ENCODE measurements at regions not wholly inside any gene's neighbourhood (a gene's known extent, or its start where the extent isn't known, plus 50 kb on each side); places are given as distances from the start of the nearest gene placed in this dataset.
A peak's percentile ranks its signal among the peaks of the same experiment; 100 is the strongest.

DNA sequence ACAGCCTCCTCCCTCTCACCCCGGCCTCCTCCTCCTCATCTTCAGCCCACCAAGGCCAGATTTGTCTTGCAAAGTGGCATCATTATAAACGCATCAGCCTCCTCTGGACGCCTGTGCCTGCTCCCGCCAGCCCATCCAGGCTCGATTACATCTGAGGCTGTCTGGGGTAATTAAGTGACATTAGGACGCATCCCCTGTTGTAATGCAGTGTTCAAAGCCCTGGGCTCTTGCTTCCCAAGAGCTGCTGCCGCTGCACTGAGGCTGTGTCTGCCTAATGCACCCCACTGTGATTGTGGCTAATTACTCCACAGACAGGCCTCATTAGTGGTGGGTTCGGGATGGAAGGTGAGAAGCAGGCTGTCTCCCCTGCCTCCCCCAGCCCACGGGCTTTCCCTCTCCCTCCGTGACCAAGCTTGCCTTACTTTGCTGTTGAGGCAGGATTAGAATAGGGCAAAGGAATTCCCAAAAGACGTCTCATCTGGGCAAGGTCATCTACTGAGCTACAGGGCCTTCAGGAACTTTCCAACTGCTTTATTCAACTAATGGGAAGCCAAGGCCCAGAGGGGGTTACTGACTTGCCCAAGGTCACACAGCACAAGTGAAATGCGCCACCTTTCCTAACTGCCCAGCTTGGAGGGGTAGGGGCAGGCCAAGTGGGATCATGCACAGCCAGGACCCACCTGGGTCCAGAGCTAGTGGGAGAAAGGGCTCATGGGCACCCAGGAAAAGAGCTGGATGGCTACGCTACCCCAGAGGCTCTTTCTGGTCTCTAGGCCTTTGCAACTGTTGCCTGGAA is 66.2 kb upstream of the PCBD1 start:
- no peak overlapping the region for H3K4me3 ChIP-seq
- intact Hi-C loops (cut with micrococcal nuclease) (no loop called here), in situ Hi-C loops (cut with MboI) (no loop called here)
- TF ChIP-seq ZFP36 (IDR thresholded peaks at IDR 0.05; ENCODE audit: low read depth, low read length, partially characterized antibody) (peak; percentile 60), SRSF7 (optimal IDR thresholded peaks at IDR 0.05; ENCODE audit: low read depth, low read length) (no peak), SRSF3 (IDR thresholded peaks at IDR 0.05; ENCODE audit: insufficient read depth, low read length) (no peak), TAF7 (tag; IDR thresholded peaks at IDR 0.05) (no peak), RBM25 (IDR thresholded peaks at IDR 0.05; ENCODE audit: low read depth, low read length, severe bottlenecking) (peak; percentile 46)
- TF ChIP-seq, protein P1, sequence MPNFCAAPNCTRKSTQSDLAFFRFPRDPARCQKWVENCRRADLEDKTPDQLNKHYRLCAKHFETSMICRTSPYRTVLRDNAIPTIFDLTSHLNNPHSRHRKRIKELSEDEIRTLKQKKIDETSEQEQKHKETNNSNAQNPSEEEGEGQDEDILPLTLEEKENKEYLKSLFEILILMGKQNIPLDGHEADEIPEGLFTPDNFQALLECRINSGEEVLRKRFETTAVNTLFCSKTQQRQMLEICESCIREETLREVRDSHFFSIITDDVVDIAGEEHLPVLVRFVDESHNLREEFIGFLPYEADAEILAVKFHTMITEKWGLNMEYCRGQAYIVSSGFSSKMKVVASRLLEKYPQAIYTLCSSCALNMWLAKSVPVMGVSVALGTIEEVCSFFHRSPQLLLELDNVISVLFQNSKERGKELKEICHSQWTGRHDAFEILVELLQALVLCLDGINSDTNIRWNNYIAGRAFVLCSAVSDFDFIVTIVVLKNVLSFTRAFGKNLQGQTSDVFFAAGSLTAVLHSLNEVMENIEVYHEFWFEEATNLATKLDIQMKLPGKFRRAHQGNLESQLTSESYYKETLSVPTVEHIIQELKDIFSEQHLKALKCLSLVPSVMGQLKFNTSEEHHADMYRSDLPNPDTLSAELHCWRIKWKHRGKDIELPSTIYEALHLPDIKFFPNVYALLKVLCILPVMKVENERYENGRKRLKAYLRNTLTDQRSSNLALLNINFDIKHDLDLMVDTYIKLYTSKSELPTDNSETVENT (CRISPR knock-in tag; IDR thresholded peaks at IDR 0.05) = no peak
- no peak overlapping the region for H3K27ac ChIP-seq (ENCODE audit: extremely low read depth, low read depth, low read length)
- peaks cover 2 to 33% of the 10 kb centered on the region in 2 experiments; a peak in 3 of 5 replicates for H3K27me3 ChIP-seq (ENCODE audit: control insufficient read depth in 2 of 2, insufficient read depth in 2 of 2, low read length in 2 of 2)
- no peaks in the 10 kb centered on the region for H3K36me3 ChIP-seq (ENCODE audit: control insufficient read depth, insufficient read depth, low read length)
- ChIA-PET CTCF (ENCODE audit: low intra/inter-chr PET ratio) (no interaction called here), POLR2A (interaction anchor here (0.6 to 1.1 kb wide), 3 partner anchors 10 to 39 kb away, joined by 3 to 5 read pairs (median 3); no protein-coding TSS in a partner anchor)
- BruUV-seq (replicated peaks) = no TSS peak
- no peak overlapping the region for H3K4me2 ChIP-seq (ENCODE audit: insufficient read depth, low read length)
- H3K9ac ChIP-seq (ENCODE audit: insufficient read depth in 1 of 2, low read depth in 2 of 2, low read length in 2 of 2) = no peak overlapping the region
- H4K20me1 ChIP-seq (replicated peaks; ENCODE audit: control insufficient read depth, insufficient read depth, low read length) = no peaks in the 10 kb centered on the region
- H3K79me2 ChIP-seq (ENCODE audit: control insufficient read depth, insufficient read depth, low read length) = no peaks in the 10 kb centered on the region
- H3K4me1 ChIP-seq (replicated peaks in 1 of 2; ENCODE audit: control insufficient read depth in 2 of 2, insufficient read depth in 2 of 2, low read length in 2 of 2) = no peaks in the 10 kb centered on the region
- no peak for ATAC-seq
- H2AFZ ChIP-seq (ENCODE audit: low read depth, low read length) = no peak overlapping the region
- WGBS (ENCODE audit: insufficient coverage, low coverage, missing lambda C conversion rate) = 1% methylated on average over 13 of the region's 13 CpGs
- no peak for FAIRE-seq
- DNase-seq (ENCODE audit: extremely low read depth in 1 of 4, low spot score in 3 of 4) = no peak
- no peaks in the 10 kb centered on the region for H3K9me3 ChIP-seq (replicated peaks; ENCODE audit: control insufficient read depth, insufficient read depth, low read depth, low read length)
- H3K9me1 ChIP-seq (ENCODE audit: control insufficient read depth, insufficient read depth, low read length) = no peaks in the 10 kb centered on the region

Data from K562 (cell line).